ENCODE measurements at regions not wholly inside any gene's neighbourhood (a gene's known extent, or its start where the extent isn't known, plus 50 kb on each side); places are given as distances from the start of the nearest gene placed in this dataset.

DNA sequence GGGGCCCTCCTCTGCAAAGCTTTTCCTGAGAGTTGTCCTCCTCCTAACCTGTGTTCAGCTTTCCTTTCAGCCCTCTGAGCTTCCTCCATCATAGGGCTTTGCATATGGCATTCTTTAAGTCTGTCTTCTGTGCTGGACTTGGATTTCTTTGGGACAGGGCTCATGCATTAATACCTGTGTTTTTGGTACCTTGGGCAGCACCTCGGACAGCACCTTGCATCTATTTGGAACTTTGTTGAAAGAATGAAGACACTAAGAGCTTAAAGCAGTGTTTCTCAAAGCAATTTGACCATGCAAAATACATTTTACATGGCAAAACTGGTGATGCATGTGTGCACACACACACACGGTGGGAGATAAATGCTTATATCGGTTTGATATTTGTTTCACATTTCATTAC, 115.0 kb upstream of the SRRM4 start:
- Histone ChIP-seq H3K27ac (no peak overlapping the region), H3K36me3 (no peaks in the 10 kb centered on the region), H3K9me3 (no peaks in the 10 kb centered on the region), H3K4me1 (ENCODE audit: insufficient read depth) (no peaks in the 10 kb centered on the region), H3K4me3 (no peak overlapping the region), H3K27me3 (no peaks in the 10 kb centered on the region)
- DNase-seq: no peak
- 17 to 25% (median 23%) methylated on average over 3 of the region's 3 CpGs for WGBS, 3 donors
- TF ChIP-seq POLR2A (IDR thresholded peaks at IDR 0.05) (no peak), EP300 (IDR thresholded peaks at IDR 0.05) (no peak)
- TF ChIP-seq, protein P1, sequence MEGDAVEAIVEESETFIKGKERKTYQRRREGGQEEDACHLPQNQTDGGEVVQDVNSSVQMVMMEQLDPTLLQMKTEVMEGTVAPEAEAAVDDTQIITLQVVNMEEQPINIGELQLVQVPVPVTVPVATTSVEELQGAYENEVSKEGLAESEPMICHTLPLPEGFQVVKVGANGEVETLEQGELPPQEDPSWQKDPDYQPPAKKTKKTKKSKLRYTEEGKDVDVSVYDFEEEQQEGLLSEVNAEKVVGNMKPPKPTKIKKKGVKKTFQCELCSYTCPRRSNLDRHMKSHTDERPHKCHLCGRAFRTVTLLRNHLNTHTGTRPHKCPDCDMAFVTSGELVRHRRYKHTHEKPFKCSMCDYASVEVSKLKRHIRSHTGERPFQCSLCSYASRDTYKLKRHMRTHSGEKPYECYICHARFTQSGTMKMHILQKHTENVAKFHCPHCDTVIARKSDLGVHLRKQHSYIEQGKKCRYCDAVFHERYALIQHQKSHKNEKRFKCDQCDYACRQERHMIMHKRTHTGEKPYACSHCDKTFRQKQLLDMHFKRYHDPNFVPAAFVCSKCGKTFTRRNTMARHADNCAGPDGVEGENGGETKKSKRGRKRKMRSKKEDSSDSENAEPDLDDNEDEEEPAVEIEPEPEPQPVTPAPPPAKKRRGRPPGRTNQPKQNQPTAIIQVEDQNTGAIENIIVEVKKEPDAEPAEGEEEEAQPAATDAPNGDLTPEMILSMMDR (IDR thresholded peaks at IDR 0.05): no peak
- intact Hi-C loops (cut with DNase I): no loop called here

DNA sequence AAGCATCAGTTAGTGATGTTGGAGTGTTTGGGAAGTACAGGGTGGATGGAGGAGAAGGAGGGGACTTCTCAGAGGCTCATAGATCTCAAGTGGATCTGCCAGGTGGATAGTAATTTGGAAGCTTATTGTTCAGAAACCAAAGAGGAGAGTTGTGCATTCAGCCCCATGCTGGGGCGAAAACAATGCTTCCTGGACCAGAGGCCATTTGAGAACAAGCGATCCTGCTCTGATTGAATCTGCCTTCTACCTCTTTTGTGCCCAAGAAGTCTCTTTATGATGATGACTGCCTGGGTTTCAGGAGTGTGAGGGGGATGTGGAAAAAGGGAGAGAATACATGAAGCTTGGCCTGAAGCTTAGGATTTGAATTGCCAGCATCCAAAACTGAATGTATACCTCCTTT, 110.8 kb upstream of the SRRM4 start:
- intact Hi-C loops (cut with DNase I): no loop called here
- no peak for TF ChIP-seq POLR2A (IDR thresholded peaks at IDR 0.05)
- TF ChIP-seq, protein P1 (IDR thresholded peaks at IDR 0.05): no peak
- no peak for TF ChIP-seq EP300 (IDR thresholded peaks at IDR 0.05)
- WGBS, 3 donors: 61 to 70% (median 68%) methylated on average over 2 of the region's 2 CpGs
- no peak for DNase-seq
- no peak overlapping the region for H3K4me3 ChIP-seq
- no peaks in the 10 kb centered on the region for H3K27me3 ChIP-seq
- H3K27ac ChIP-seq: no peak overlapping the region
- H3K4me1 ChIP-seq (ENCODE audit: insufficient read depth): no peaks in the 10 kb centered on the region
- H3K36me3 ChIP-seq: no peaks in the 10 kb centered on the region
- H3K9me3 ChIP-seq: no peaks in the 10 kb centered on the region

DNA sequence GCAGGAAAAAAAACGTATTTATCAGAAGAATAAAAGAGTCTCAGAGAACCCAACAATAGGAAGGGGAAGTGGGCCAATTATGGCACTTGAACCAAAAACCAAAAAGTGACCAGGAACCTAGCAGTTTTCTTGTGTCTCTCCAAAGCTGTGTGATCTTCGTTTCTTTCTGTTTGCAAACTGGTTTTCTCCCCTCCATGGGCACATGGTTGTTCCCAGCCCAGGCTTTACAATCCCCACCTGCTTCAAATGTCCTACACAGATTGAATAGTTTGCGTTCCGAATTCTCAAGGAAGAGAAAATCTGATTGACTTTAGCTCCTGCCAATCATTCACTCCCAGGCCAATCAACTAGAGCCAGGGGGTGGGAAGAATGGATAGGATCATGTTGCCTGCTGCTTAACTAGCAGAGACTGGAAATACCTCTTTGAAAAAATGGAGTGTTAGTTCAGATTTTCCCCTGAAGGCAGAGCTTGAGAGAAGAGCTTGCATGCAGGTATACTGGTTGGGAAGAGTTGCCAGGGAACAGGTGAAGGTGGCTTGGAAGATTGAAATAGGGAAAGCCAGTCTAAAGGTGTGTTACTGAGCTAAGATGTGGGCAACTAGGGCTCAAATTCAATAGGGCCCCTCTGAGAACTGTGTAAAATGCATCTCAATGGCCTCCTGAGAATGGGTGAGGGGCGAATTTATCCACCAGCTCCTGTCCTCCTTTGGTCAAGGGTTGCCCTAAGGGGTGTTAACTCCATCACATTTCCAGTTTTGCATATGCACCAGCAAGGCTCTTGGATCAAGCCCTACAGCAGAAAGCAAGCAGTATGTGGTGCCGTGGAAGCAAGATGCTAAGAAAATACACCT, 106.4 kb upstream of the SRRM4 start:
- H3K27ac ChIP-seq: no peak overlapping the region
- intact Hi-C loops (cut with DNase I): no loop called here
- TF ChIP-seq, protein P1 (IDR thresholded peaks at IDR 0.05): no peak
- TF ChIP-seq POLR2A (IDR thresholded peaks at IDR 0.05): no peak
- no peak for TF ChIP-seq EP300 (IDR thresholded peaks at IDR 0.05)
- DNase-seq: no peak
- 17 to 25% (median 22%) methylated on average over 6 of the region's 6 CpGs for WGBS, 3 donors
- no peak overlapping the region for H3K4me3 ChIP-seq
- H3K9me3 ChIP-seq: no peaks in the 10 kb centered on the region
- no peaks in the 10 kb centered on the region for H3K4me1 ChIP-seq (ENCODE audit: insufficient read depth)
- H3K27me3 ChIP-seq: no peaks in the 10 kb centered on the region
- H3K36me3 ChIP-seq: no peaks in the 10 kb centered on the region

DNA sequence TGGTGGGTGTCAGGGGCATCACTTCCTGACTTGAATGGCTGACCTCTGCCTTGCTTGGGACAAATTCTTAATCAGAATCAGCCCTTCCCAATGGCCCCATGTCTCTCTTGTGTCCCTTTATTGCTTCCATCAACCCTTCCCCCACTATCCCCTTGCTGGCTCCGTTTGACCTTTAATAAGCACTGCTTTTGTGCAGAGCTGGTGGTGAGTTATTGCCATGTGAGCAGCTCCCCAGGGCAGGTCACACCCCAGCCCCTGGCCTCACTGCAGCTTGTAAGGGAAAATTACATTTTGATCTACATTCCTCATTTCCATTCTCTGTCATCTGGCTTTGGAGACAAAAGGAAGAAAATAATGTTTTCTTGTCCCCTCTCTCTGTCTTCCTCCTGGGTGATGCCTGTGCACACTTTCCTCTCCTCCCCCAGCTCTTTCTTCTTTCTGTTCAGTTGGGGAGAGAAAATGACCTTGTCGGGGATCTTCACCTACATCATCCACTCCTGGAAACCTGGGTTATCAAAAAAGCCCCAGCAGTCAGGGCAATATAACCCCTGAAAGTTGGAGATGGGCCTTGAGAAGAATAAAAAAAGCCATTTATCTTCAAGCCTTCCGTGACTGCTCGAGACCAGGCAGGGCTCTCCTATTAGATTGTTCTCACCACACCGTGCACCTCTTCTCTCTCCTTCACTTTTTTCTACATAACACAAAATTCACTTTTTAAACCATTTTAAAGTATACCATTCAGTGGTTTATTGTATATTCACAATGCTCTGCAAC, 100.4 kb upstream of the SRRM4 start:
- no peak for TF ChIP-seq EP300 (IDR thresholded peaks at IDR 0.05)
- TF ChIP-seq, protein P1 (IDR thresholded peaks at IDR 0.05): no peak
- no peak for TF ChIP-seq POLR2A (IDR thresholded peaks at IDR 0.05)
- intact Hi-C loops (cut with DNase I): no loop called here
- DNase-seq: no peak

More for the DNA sequence above, 100.4 kb upstream of the SRRM4 start:
- Histone ChIP-seq H3K4me1 (ENCODE audit: insufficient read depth) (no peaks in the 10 kb centered on the region), H3K27ac (no peak overlapping the region), H3K4me3 (no peak overlapping the region), H3K27me3 (no peaks in the 10 kb centered on the region), H3K9me3 (no peaks in the 10 kb centered on the region), H3K36me3 (no peaks in the 10 kb centered on the region)
- WGBS, 3 donors: 34 to 55% (median 40%) methylated on average over 5 of the region's 5 CpGs
